GM19372 (cell line): ENCODE measurements at regions not wholly inside any gene's neighbourhood (a gene's known extent, or its start where the extent isn't known, plus 50 kb on each side); places are given as distances from the start of the nearest gene placed in this dataset.

Experiments used
- ATAC-seq: cut with Tn5 transposase; IDR thresholded peaks from one replicate; pipeline ENCODE4 v1.9.1; 2021; ENCODE audit warnings: mild to moderate bottlenecking, low read depth, moderate library complexity; ENCODE audit not compliant: unreplicated experiment

GRCh38 chr7:46247664-46248063 lies 326.6 kb upstream of the IGFBP3 start:
- no peak for ATAC-seq

GRCh38 chr7:46245586-46246111 lies 324.6 kb upstream of the IGFBP3 start:
- no peak for ATAC-seq

GRCh38 chr7:46244757-46245156 lies 323.7 kb upstream of the IGFBP3 start:
- ATAC-seq = no peak

GRCh38 chr7:46243406-46243805 lies 322.3 kb upstream of the IGFBP3 start:
- no peak for ATAC-seq

- no peak for ATAC-seq
These were observed 318.8 kb upstream of the IGFBP3 start for GRCh38 chr7:46239846-46240245.

GRCh38 chr7:46237466-46237865 lies 316.4 kb upstream of the IGFBP3 start:
- no peak for ATAC-seq

- no peak for ATAC-seq
These were observed 312.7 kb upstream of the IGFBP3 start for GRCh38 chr7:46233585-46234329.

GRCh38 chr7:46230990-46231305 lies 309.9 kb upstream of the IGFBP3 start:
- ATAC-seq = no peak

GRCh38 chr7:46230298-46230989 lies 309.4 kb upstream of the IGFBP3 start:
- no peak for ATAC-seq

GRCh38 chr7:46229409-46229808 lies 308.3 kb upstream of the IGFBP3 start:
- no peak for ATAC-seq

GRCh38 chr7:46226860-46227259 lies 305.8 kb upstream of the IGFBP3 start:
- no peak for ATAC-seq

- no peak for ATAC-seq
These were observed 303.3 kb upstream of the IGFBP3 start for GRCh38 chr7:46224363-46224762.

- no peak for ATAC-seq
These were observed 299.1 kb upstream of the IGFBP3 start for GRCh38 chr7:46220066-46220630.

GRCh38 chr7:46218461-46219200 lies 297.6 kb upstream of the IGFBP3 start:
- ATAC-seq = no peak

- ATAC-seq = no peak
These were observed 295.0 kb upstream of the IGFBP3 start for GRCh38 chr7:46215987-46216567.

- no peak for ATAC-seq
These were observed 293.5 kb upstream of the IGFBP3 start for GRCh38 chr7:46214526-46214925.

GRCh38 chr7:46213154-46213537 lies 292.1 kb upstream of the IGFBP3 start:
- no peak for ATAC-seq

GRCh38 chr7:46212425-46213153 lies 291.5 kb upstream of the IGFBP3 start:
- ATAC-seq = no peak

- ATAC-seq = no peak
These were observed 289.4 kb upstream of the IGFBP3 start for GRCh38 chr7:46210467-46210866.
